ENCODE measurements at regions not wholly inside any gene's neighbourhood (a gene's known extent, or its start where the extent isn't known, plus 50 kb on each side); places are given as distances from the start of the nearest gene placed in this dataset.
"Not testable (repeated sequence)": the region's sequence is repeated elsewhere in the genome, so short reads cannot be mapped to it uniquely, and the experiment has no call there.

- no peak for ATAC-seq
Observed at GRCh38 chr7:79775911-79776310, 322.4 kb upstream of the MAGI2 start.

DNA sequence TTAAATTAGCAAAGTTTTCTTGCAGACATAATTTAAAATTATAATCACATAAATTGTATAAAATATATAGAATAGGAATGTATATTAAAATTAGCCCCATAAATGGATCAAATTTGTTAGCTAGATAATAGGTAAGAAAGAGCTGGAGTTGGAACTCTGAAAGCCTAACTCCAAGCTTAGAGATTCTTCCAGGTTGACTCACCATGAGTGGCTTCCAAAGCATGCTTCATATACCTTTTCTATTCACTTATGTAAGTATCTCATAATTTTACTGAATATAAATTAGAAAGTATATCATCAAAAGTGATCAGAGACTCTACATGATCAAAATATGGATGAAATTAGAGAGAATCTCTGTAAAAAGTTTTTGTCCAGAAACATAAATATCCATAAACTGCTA lies 320.7 kb upstream of the MAGI2 start:
- ATAC-seq, result no peak

GRCh38 chr7:79770970-79771369 lies 317.5 kb upstream of the MAGI2 start:
- ATAC-seq, result no peak

GRCh38 chr7:79770063-79770462 lies 316.6 kb upstream of the MAGI2 start:
- no peak for ATAC-seq

DNA sequence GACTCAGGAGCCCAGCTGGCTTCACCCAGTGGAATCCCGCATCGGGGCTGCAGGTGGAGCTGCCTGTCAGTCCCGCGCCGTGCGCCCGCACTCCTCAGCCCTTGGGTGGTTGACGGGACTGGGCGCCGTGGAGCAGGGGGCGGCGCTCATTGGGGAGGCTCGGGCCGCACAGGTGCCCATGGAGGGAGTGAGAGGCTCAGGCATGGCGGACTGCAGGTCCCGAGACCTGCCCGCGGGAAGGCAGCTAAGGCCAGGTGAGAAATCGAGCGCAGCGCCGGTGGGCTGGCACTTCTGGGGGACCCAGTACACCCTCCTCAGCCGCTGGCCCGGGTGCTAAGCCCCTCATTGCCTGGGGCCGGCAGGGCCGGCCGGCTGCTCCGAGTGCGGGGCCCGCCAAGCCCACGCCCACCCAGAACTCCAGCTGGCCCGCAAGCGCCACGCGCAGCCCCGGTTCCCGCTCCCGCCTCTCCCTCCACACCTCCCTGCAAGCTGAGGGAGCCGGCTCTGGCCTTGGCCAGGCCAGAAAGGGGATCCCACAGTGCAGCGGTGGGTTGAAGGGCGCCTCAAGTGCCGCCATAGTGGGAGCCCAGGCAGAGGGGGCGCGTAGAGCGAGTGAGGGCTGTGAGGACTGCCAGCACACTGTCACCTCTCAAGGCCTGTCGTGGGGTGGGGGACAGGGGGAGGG lies 314.6 kb upstream of the MAGI2 start:
- ATAC-seq, result not testable (repeated sequence)

DNA sequence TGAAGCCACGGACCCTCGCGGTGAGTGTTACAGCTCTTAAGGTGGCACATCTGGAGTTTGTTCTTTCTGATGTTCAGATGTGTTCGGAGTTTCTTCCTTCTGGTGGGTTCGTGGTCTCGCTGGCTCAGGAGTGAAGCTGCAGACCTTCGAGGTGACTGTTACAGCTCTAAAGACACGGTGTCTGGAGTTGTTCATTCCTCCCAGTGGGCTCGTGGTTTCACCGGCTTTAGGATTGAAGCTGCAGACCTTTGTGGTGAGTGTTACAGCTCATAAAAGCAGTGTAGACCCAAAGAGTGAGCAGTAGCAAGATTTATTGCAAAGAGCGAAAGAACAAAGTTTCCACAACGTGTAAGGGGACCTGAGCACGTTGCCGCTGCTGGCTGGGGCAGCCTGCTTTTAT lies 313.7 kb upstream of the MAGI2 start:
- not testable (repeated sequence) for ATAC-seq

GRCh38 chr7:79761876-79762429 lies 308.5 kb upstream of the MAGI2 start:
- ATAC-seq, result no peak

GRCh38 chr7:79750941-79751340 lies 297.5 kb upstream of the MAGI2 start:
- not testable (repeated sequence) for ATAC-seq

DNA sequence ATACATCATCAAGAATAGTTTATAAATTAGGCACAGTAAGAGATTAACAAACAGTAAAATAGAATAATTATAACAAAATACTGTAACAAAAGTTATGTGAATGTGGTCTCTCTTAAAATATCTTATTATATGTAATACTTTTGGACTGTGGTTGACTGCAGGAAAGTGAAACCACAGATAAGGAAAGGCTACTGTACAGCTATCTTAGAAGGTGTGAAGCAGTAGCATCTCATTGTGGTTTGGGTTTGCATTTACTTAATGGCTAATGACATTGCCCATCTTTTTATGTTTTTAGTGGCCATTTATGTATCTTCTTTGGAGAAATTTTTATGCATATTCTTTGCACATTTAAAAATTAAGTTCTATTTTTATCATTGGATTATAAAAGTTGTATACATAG lies 296.4 kb upstream of the MAGI2 start:
- no peak for ATAC-seq

GRCh38 chr7:79741684-79742083 lies 288.2 kb upstream of the MAGI2 start:
- no peak for ATAC-seq

DNA sequence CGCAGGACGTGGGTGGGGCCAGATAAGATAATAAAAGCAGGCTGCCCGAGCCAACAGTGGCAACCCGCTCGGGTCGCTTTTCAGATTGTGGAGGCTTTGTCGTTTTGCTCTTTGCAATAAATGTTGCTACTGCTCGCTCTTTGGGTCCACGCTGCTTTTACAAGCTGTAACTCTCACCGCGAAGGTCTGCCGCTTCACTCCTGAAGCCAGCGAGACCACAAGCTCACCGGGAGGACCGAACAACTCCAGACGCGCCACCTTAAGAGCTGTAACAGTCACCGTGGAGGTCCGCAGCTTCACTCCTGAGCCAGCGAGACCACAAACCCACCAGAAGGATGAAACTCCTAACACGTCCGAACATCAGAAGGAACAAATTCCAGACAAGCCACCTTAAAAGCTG lies 286.6 kb upstream of the MAGI2 start:
- no peak for ATAC-seq

DNA sequence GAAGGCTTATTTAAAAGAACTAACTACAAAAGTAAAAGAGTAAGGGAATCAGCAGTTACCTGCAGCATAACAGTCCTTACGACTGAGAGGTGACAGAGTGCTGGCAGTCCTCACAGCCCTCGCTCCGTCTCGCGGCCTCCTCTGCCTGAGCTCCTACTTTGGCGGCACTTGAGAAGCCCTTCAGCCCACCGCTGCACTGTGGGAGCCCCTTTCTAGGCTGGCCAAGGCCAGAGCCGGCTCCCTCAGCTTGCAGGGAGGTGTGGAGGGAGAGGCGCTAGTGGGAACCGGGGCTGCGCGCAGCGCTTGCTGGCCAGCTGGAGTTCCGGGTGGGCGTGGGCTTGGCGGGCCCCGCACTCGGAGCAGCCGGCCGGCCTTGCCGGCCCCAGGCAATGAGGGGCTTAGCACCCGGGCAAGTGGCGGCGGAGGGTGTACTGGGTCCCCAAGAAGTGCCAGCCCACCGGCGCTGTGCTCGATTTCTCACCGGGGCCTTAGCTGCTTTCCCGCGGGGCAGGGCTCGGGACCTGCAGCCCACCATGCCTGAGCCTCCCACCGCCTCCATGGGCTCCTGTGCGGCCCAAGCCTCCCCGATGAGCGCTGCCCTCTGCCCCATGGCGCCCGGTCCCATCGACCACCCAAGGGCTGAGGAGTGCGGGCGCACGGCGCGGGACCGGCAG lies 285.7 kb upstream of the MAGI2 start:
- not testable (repeated sequence) for ATAC-seq

DNA sequence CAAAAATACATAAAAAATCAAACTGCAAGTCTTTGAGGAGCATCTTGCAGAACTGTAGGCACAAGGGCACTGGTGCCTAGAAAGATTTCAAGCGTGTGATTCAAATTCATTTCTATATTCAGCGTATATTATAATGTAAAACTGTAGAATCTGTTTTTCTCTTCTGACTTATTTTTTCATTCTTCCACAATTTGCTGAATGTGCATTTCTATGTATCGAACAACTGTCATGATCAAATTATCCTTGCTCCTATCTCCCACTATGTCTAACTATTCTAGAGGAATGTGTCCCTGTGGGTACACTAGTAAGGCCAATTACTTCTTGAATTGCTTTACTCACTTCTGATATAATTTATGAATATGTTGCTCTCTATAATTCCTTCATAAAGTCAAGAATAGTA lies 283.0 kb upstream of the MAGI2 start:
- no peak for ATAC-seq

DNA sequence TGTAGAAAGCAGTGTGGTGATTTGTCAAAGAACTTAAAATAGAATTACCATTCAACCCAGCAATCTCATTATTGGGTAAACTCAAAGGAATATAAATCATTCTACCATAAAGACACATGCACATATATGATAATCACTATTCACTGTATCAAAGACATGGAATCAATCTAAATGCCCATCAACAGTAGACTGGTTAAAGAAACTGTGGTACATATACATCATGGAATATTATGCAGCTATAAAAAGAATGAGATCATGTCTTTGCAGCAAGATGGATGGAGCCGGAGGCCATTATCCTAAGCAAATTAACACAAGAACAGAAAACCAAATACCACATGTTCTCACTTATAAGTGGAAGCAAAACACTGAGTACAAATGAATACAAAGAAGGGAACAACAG lies 281.5 kb upstream of the MAGI2 start:
- no peak for ATAC-seq

DNA sequence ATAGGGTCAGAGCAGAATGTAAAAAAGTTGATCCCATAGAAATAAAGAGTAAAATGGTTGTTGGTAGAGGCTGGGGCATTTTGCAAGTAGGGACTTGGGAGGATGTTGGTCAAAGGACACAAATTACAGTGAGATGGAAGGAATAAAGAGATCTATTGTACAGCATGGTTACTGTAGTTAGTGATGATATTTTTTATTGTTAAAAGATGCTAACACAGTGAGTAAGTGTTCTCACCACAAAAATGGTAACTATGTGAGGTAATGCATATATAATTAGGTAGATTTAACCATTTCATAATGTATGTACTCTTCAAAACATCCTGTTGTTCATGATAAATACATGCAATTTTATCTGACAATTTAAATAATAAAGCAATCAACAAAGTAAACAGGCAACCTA lies 280.7 kb upstream of the MAGI2 start:
- ATAC-seq, result no peak

DNA sequence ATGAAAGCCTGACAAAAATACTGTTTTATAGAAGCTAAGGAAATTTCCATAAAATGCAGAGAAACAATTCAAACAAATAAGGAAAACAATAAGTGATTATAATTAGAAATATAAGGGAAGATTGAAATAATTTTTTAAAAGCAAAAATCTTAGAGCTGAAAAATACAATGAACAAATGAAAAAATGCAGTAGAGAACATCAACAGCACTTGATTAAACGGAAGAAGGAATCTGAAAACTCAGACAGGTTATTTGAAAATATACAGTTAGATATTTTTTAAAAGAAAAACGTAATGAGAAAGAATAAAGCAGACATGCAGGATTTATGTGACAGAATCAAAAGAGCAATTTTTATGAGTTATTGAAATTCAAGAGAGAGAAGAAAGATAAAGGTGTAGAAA lies 279.1 kb upstream of the MAGI2 start:
- no peak for ATAC-seq

DNA sequence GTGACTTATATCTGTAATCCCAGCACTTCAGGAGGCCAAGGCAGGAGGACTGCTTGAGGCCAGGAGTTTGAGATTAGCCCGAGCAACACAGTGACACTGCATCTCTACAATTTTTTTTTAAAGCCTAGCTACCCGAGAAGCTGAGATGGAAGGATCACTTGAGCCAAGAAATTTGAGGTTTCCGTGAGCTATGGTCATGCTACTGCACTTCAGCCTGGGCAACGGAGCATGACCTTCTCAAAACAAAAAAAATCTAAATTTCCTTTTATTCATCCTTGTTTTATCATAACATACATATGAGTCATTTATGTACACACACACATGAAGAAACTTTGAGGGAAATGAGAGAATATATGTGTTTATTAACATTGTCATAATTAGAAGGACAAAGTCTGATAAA lies 277.5 kb upstream of the MAGI2 start:
- ATAC-seq, result no peak

- no peak for ATAC-seq
Observed at GRCh38 chr7:79723833-79724618, 270.6 kb upstream of the MAGI2 start.

- ATAC-seq, result no peak
Observed at GRCh38 chr7:79722217-79722616, 268.8 kb upstream of the MAGI2 start.

DNA sequence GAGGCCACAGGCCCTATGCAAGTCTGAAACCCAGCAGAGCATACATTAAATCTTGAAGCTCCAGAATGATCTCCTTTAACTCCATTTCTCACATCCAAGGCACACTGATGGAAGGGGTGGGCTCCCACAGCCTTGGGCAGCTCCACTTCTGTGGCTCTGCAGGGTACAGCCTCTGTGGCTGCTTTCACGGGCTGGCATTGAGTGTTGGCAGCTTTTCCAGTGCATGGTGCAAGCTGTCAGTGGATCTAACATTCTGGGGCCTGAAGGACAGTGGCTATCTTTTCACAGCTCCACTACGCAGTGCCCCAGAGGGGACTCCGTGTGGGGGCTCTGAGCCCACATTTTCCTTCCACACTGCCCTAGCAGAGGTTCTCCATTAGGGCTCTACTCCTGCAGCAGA lies 265.7 kb upstream of the MAGI2 start:
- ATAC-seq, result no peak

- no peak for ATAC-seq
Observed at GRCh38 chr7:79716329-79716728, 262.9 kb upstream of the MAGI2 start.

GRCh38 chr7:79714081-79714480 lies 260.6 kb upstream of the MAGI2 start:
- ATAC-seq, result no peak

DNA sequence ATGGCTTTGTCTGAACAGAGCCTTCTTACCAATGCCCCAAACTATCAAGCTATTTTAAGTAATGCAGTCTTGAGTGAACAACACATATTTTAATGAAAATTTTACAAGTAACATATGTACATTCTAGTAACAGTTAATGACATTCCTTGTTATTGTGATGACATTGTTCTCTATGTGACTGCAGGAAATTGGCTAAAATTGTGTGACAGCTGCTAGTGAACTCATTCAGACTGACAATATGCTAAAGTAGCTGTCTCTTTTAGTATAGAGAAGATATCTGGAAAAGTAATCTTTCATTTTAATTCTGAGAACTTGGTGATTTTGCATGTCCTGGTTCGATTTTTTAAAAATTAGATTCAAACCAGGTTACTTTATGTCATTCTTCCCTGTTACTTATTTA lies 259.8 kb upstream of the MAGI2 start:
- ATAC-seq, result no peak

GRCh38 chr7:79711660-79712059 lies 258.2 kb upstream of the MAGI2 start:
- no peak for ATAC-seq

Measured in esophagus mucosa (tissue), 1 donor.